Liver (tissue), 3 donors: ENCODE measurements at regions not wholly inside any gene's neighbourhood (a gene's known extent, or its start where the extent isn't known, plus 50 kb on each side); places are given as distances from the start of the nearest gene placed in this dataset.

ENCODE experiments used
- SP1 ChIP-seq: IDR thresholded peaks from 2 replicates; pipeline ENCODE4 v1.6.1; 2018; ENCODE audit warnings: antibody characterized with exemption, mild to moderate bottlenecking
- YY1 ChIP-seq: IDR thresholded peaks from 2 replicates; pipeline ENCODE4 v1.6.1; 2016; ENCODE audit warnings: antibody characterized with exemption, mild to moderate bottlenecking
- TF ChIP-seq, protein P1 (sequence below): fragments of 150-350 bp; IDR thresholded peaks from 2 replicates; pipeline ENCODE4 v1.5.1; 2017; ENCODE audit warnings: improper control_type of control experiment, low read depth, low read length; ENCODE audit not compliant: missing input control
- donor health status: healthy.
- donor health status: healthy.

DNA sequence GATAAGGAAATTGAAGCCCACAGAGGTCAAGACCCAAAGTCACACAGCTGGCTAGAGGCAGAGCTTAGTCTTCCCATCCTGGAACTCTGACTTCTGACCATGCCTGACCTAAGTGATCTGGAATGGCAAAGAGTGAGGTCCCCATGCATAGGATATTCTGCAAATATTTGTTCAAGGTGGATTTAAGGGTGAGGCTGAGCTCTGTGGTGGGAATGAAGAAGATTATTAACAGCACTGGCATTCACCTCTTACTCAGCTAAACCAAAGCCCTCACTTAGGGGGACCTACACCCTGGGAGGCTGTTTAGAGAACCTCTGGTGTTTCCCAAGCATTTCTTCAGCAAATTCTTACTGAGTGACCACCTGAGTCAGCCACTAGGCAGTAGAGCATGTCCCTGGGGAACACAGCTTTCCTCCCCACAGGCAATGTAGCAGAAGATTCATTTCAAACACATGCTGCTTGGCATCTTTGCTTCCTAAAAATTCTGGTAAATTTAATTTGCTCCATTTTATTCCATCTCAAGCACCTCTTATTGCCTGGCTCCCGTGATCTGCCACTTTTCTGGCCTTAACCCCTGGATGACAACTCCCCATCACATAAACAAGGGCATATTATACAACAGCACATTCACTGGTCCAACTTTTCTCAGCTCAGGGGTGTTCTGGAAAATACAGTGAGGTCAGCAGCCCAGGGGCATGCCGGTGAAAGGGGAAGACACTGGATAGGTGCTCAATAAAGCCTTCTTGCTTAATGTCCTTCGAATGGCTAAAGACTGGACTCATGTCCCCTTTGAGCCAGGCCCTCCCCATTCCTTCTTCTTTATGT is 176.0 kb downstream of the ABHD5 start:
- TF ChIP-seq, protein P1, sequence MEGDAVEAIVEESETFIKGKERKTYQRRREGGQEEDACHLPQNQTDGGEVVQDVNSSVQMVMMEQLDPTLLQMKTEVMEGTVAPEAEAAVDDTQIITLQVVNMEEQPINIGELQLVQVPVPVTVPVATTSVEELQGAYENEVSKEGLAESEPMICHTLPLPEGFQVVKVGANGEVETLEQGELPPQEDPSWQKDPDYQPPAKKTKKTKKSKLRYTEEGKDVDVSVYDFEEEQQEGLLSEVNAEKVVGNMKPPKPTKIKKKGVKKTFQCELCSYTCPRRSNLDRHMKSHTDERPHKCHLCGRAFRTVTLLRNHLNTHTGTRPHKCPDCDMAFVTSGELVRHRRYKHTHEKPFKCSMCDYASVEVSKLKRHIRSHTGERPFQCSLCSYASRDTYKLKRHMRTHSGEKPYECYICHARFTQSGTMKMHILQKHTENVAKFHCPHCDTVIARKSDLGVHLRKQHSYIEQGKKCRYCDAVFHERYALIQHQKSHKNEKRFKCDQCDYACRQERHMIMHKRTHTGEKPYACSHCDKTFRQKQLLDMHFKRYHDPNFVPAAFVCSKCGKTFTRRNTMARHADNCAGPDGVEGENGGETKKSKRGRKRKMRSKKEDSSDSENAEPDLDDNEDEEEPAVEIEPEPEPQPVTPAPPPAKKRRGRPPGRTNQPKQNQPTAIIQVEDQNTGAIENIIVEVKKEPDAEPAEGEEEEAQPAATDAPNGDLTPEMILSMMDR: no peak
- TF ChIP-seq SP1: no peak
- no peak for TF ChIP-seq YY1
